ENCODE measurements at regions not wholly inside any gene's neighbourhood (a gene's known extent, or its start where the extent isn't known, plus 50 kb on each side); places are given as distances from the start of the nearest gene placed in this dataset.

DNA sequence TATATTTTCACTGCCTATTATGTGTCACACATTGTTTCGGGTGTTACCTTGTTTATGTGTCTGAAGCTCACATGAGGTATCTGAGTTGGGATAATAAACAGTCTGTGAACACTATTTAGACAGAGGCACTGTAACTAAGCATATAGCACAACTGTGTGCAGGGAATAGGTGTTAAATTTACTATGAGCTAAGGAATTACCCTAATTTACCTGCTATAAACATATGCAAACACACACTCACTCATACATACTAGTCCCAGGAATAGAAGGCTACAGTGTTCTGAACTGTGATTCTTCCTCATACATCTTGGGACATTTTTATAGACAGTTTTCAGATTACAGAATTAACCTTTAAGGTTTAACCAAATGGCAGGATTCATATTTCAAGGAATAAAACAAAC, 127.6 kb upstream of the SPANXN4 start:
- Histone ChIP-seq H3K9ac (ENCODE audit: insufficient read depth, low read depth, low read length) (no peak overlapping the region), H3K4me1 (ENCODE audit: insufficient read depth, low read length) (no peaks in the 10 kb centered on the region), H3K4me2 (ENCODE audit: low read depth, low read length) (no peak overlapping the region), H3K79me2 (ENCODE audit: insufficient read depth, low read length) (no peaks in the 10 kb centered on the region), H3K9me3 (ENCODE audit: low read length) (peaks cover 46% of the 10 kb centered on the region), H3K36me3 (replicated peaks in 1 of 2; ENCODE audit: control insufficient read depth in 1 of 2, insufficient read depth in 2 of 2, low read length in 2 of 2) (no peaks in the 10 kb centered on the region), H2AFZ (ENCODE audit: low read length) (no peak overlapping the region), H3K27ac (ENCODE audit: extremely low read length, insufficient read depth, low read length) (no peak overlapping the region), H3K27me3 (ENCODE audit: control insufficient read depth in 1 of 2, insufficient read depth in 2 of 2, low read length in 2 of 2) (no peaks in the 10 kb centered on the region), H3K4me3 (replicated peaks in 1 of 3; ENCODE audit: insufficient read depth in 1 of 3, low read depth in 2 of 3, low read length in 3 of 3) (no peak overlapping the region), H4K20me1 (ENCODE audit: insufficient read depth, low read length) (no peaks in the 10 kb centered on the region)
- intact Hi-C loops (cut with micrococcal nuclease; ENCODE audit: unreplicated experiment) (no loop called here), in situ Hi-C loops (cut with HindIII; ENCODE audit: extremely low pct_ligation_motif_present, low pct_unique_long_range_greater_than_20kb) (no loop called here)
- WGBS (ENCODE audit: low lambda C conversion rate): 0% methylated on average over 1 of the region's 1 CpG
- CTCF ChIA-PET (ENCODE audit: low intra/inter-chr PET ratio, low total read pairs): no interaction called here
- no peak for FAIRE-seq
- no TSS peak for BruUV-seq (replicated peaks)
- POLR2A ChIA-PET: no interaction called here
- DNase-seq (ENCODE audit: low spot score): no peak
- no peak for ATAC-seq
- TF ChIP-seq AGO2 (optimal IDR thresholded peaks at IDR 0.05; ENCODE audit: low read depth, low read length) (no peak), KDM2A (CRISPR knock-in tag; IDR thresholded peaks at IDR 0.05; ENCODE audit: borderline replicate concordance, low read depth) (no peak), EED (CRISPR knock-in tag; IDR thresholded peaks at IDR 0.05) (no peak), EZH2 (conservative IDR thresholded peaks at IDR 0.05; ENCODE audit: low read depth, low read length) (no peak)
- TF ChIP-seq, protein P1, sequence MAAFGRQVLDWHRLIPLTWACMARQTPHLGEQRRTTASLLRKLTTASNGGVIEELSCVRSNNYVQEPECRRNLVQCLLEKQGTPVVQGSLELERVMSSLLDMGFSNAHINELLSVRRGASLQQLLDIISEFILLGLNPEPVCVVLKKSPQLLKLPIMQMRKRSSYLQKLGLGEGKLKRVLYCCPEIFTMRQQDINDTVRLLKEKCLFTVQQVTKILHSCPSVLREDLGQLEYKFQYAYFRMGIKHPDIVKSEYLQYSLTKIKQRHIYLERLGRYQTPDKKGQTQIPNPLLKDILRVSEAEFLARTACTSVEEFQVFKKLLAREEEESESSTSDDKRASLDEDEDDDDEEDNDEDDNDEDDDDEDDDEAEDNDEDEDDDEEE (CRISPR knock-in tag; IDR thresholded peaks at IDR 0.05): no peak

DNA sequence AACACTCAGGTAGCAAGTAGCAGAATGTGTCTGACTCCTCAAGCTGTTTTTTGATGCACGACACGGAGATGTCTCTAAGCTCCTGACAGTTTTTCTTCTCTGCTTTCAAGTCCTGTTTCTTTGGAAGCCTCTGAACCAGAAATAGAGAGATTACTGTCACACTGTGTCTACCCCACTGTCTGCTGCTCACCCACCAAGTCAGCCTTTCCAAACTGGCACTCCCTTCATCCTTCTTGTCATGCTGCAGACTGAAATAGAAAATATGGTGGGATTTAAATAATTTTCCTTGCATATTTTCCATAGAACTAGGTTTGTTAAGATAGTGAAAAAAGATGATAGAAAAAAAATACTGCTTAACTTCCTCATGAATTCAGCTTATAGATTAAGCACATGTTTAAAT, 102.5 kb upstream of the SPANXN4 start:
- POLR2A ChIA-PET: no interaction called here

More for the DNA sequence above, 102.5 kb upstream of the SPANXN4 start:
- Histone ChIP-seq H3K4me1 (ENCODE audit: insufficient read depth, low read length) (no peaks in the 10 kb centered on the region), H3K27me3 (ENCODE audit: control insufficient read depth in 1 of 2, insufficient read depth in 2 of 2, low read length in 2 of 2) (no peaks in the 10 kb centered on the region), H3K4me3 (replicated peaks in 1 of 3; ENCODE audit: insufficient read depth in 1 of 3, low read depth in 2 of 3, low read length in 3 of 3) (no peak overlapping the region), H3K9me3 (ENCODE audit: low read length) (peaks cover 50% of the 10 kb centered on the region), H3K4me2 (ENCODE audit: low read depth, low read length) (no peak overlapping the region), H4K20me1 (ENCODE audit: insufficient read depth, low read length) (no peaks in the 10 kb centered on the region), H2AFZ (ENCODE audit: low read length) (no peak overlapping the region), H3K79me2 (ENCODE audit: insufficient read depth, low read length) (no peaks in the 10 kb centered on the region), H3K27ac (ENCODE audit: extremely low read length, insufficient read depth, low read length) (no peak overlapping the region), H3K36me3 (replicated peaks in 1 of 2; ENCODE audit: control insufficient read depth in 1 of 2, insufficient read depth in 2 of 2, low read length in 2 of 2) (no peaks in the 10 kb centered on the region), H3K9ac (ENCODE audit: insufficient read depth, low read depth, low read length) (no peak overlapping the region)
- DNase-seq (ENCODE audit: low spot score) (no peak), ATAC-seq (no peak), FAIRE-seq (no peak)
- intact Hi-C loops (cut with micrococcal nuclease; ENCODE audit: unreplicated experiment) (no loop called here), in situ Hi-C loops (cut with HindIII; ENCODE audit: extremely low pct_ligation_motif_present, low pct_unique_long_range_greater_than_20kb) (no loop called here)
- CTCF ChIA-PET (ENCODE audit: low intra/inter-chr PET ratio, low total read pairs): no interaction called here
- TF ChIP-seq, protein P2, sequence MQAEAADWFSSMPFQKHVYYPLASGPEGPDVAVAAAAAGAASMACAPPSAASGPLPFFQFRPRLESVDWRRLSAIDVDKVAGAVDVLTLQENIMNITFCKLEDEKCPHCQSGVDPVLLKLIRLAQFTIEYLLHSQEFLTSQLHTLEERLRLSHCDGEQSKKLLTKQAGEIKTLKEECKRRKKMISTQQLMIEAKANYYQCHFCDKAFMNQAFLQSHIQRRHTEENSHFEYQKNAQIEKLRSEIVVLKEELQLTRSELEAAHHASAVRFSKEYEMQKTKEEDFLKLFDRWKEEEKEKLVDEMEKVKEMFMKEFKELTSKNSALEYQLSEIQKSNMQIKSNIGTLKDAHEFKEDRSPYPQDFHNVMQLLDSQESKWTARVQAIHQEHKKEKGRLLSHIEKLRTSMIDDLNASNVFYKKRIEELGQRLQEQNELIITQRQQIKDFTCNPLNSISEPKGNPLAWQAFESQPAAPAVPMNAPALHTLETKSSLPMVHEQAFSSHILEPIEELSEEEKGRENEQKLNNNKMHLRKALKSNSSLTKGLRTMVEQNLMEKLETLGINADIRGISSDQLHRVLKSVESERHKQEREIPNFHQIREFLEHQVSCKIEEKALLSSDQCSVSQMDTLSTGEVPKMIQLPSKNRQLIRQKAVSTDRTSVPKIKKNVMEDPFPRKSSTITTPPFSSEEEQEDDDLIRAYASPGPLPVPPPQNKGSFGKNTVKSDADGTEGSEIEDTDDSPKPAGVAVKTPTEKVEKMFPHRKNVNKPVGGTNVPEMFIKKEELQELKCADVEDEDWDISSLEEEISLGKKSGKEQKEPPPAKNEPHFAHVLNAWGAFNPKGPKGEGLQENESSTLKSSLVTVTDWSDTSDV (CRISPR knock-in tag; IDR thresholded peaks at IDR 0.05): no peak
- BruUV-seq (replicated peaks): no TSS peak
- 30% methylated on average over 2 of the region's 2 CpGs for WGBS (ENCODE audit: low lambda C conversion rate)
